Liver (tissue), 8 donors: ENCODE measurements at regions not wholly inside any gene's neighbourhood (a gene's known extent, or its start where the extent isn't known, plus 50 kb on each side); places are given as distances from the start of the nearest gene placed in this dataset.

Experiments used
- DNase-seq: peaks from one replicate; pipeline ENCODE4 v3.0.0-alpha.2; 2017; ENCODE audit warnings: low spot score
- H3K27ac ChIP-seq, 2 donors: one replicate each; pipeline ENCODE4 v1.7.0; 2013; ENCODE audit warnings: inconsistent platforms in 2 of 2, low read length in 2 of 2, control low read depth in 1 of 2, low read depth in 1 of 2, mild to moderate bottlenecking in 1 of 2
- H3K27me3 ChIP-seq, 4 donors: one replicate each; pipeline versions ENCODE4 v1.6.1 to v1.7.0; 2013; ENCODE audit warnings: low read length in 3 of 4, inconsistent platforms in 1 of 4, mild to moderate bottlenecking in 1 of 4, moderate library complexity in 1 of 4; ENCODE audit not compliant: control insufficient read depth in 4 of 4, insufficient read depth in 4 of 4
- H3K36me3 ChIP-seq, 4 donors: one replicate each; pipeline versions ENCODE4 v1.6.1 to v1.7.0; 2013; ENCODE audit warnings: low read length in 3 of 4, mild to moderate bottlenecking in 3 of 4, low read depth in 1 of 4, moderate library complexity in 1 of 4; ENCODE audit not compliant: control insufficient read depth in 4 of 4, insufficient read depth in 3 of 4
- H3K4me1 ChIP-seq, 4 donors: one replicate each; pipeline versions ENCODE4 v1.6.1 to v1.7.0; 2013; ENCODE audit warnings: low read length in 3 of 4, mild to moderate bottlenecking in 3 of 4, moderate library complexity in 1 of 4; ENCODE audit not compliant: control insufficient read depth in 4 of 4, insufficient read depth in 4 of 4
- H3K4me3 ChIP-seq, 3 donors: one replicate each; pipeline versions ENCODE4 v1.6.1 to v1.7.0; 2013; ENCODE audit warnings: low read length in 3 of 3, control low read depth in 1 of 3, low read depth in 1 of 3, mild to moderate bottlenecking in 1 of 3
- H3K9ac ChIP-seq, 2 donors: one replicate each; pipeline ENCODE4 v1.7.0; 2013; ENCODE audit warnings: low read length in 2 of 2, mild to moderate bottlenecking in 2 of 2, moderate library complexity in 2 of 2, control low read depth in 1 of 2, low read depth in 1 of 2
- H3K9me3 ChIP-seq, 4 donors: one replicate each; pipeline versions ENCODE4 v1.6.1 to v1.7.0; 2013; ENCODE audit warnings: low read length in 3 of 4; ENCODE audit not compliant: control insufficient read depth in 4 of 4
- ATF3 ChIP-seq: IDR thresholded peaks from 2 replicates; pipeline ENCODE4 v1.6.1; 2016; ENCODE audit warnings: antibody characterized with exemption
- CTCF ChIP-seq: fragments of 150-350 bp; IDR thresholded peaks from 2 replicates; pipeline ENCODE4 v1.5.1; 2017; ENCODE audit warnings: improper control_type of control experiment, low read depth, low read length; ENCODE audit not compliant: missing input control
- EGR1 ChIP-seq, 2 donors: IDR thresholded peaks; 2 replicates each; pipeline ENCODE4 v1.6.1; 2016 to 2018; ENCODE audit warnings: antibody characterized with exemption in 2 of 2, low read depth in 2 of 2
- FOXA1 ChIP-seq: IDR thresholded peaks from 2 replicates; pipeline ENCODE4 v1.6.1; 2016; ENCODE audit warnings: antibody characterized with exemption
- FOXA2 ChIP-seq: IDR thresholded peaks from 2 replicates; pipeline ENCODE4 v1.6.1; 2016; ENCODE audit warnings: antibody characterized with exemption
- GABPA ChIP-seq, 2 donors: IDR thresholded peaks in 1 of 2; conservative IDR thresholded peaks in 1 of 2; 2 replicates each; pipeline ENCODE4 v1.6.1; 2016; ENCODE audit warnings: antibody characterized with exemption in 2 of 2, mild to moderate bottlenecking in 1 of 2, moderate library complexity in 1 of 2
- HNF4A ChIP-seq, 2 donors: conservative IDR thresholded peaks; 2 replicates each; pipeline ENCODE4 v1.6.1; 2016; ENCODE audit warnings: antibody characterized with exemption in 2 of 2, mild to moderate bottlenecking in 2 of 2
- HNF4G ChIP-seq: IDR thresholded peaks from 2 replicates; pipeline ENCODE4 v1.6.1; 2016; ENCODE audit warnings: antibody characterized with exemption
- JUND ChIP-seq, 2 donors: IDR thresholded peaks; 2 replicates each; pipeline ENCODE4 v1.6.1; 2016; ENCODE audit warnings: antibody characterized with exemption in 2 of 2
- MAX ChIP-seq: IDR thresholded peaks from 2 replicates; pipeline ENCODE4 v1.6.1; 2016; ENCODE audit warnings: antibody characterized with exemption
- NR2F2 ChIP-seq: IDR thresholded peaks from 2 replicates; pipeline ENCODE4 v1.6.1; 2016; ENCODE audit warnings: antibody characterized with exemption
- RAD21 ChIP-seq, 2 donors: IDR thresholded peaks; 2 replicates each; pipeline ENCODE4 v1.6.1; 2016; ENCODE audit warnings: antibody characterized with exemption in 2 of 2, mild to moderate bottlenecking in 2 of 2
- RXRA ChIP-seq, 2 donors: IDR thresholded peaks; 2 replicates each; pipeline ENCODE4 v1.6.1; 2017 to 2018; ENCODE audit warnings: antibody characterized with exemption in 2 of 2, mild to moderate bottlenecking in 1 of 2
- SP1 ChIP-seq: IDR thresholded peaks from 2 replicates; pipeline ENCODE4 v1.6.1; 2018; ENCODE audit warnings: antibody characterized with exemption, mild to moderate bottlenecking
- TAF1 ChIP-seq: conservative IDR thresholded peaks from 2 replicates; pipeline ENCODE4 v1.6.1; 2016; ENCODE audit warnings: antibody characterized with exemption, mild to moderate bottlenecking
- YY1 ChIP-seq: IDR thresholded peaks from 2 replicates; pipeline ENCODE4 v1.6.1; 2016; ENCODE audit warnings: antibody characterized with exemption, mild to moderate bottlenecking
- ZBTB33 ChIP-seq: IDR thresholded peaks from 2 replicates; pipeline ENCODE4 v1.6.1; 2016; ENCODE audit warnings: antibody characterized with exemption
- WGBS: extraction: QIAGEN DNeasy Blood & Tissue Kit; methylation state at CpG from one replicate; pipeline ENCODE4 v1.1.7; 2013; 5-methylcytosine and 5-hydroxymethylcytosine counted together
- donor health status: healthy.
- donor health status: healthy.
- donor health status: healthy.
- donor health status: healthy.
- donor health status: healthy.

GRCh38 chr9:82117026-82117811 lies 128.6 kb downstream of the SPATA31D1 start:
- H3K4me3 ChIP-seq = no peak overlapping the region
- no peaks in the 10 kb centered on the region for H3K9me3 ChIP-seq
- H3K27me3 ChIP-seq = no peaks in the 10 kb centered on the region
- H3K27ac ChIP-seq = no peak overlapping the region
- H3K9ac ChIP-seq = no peak overlapping the region
- no peaks in the 10 kb centered on the region for H3K4me1 ChIP-seq
- 84% methylated on average over 7 of the region's 7 CpGs for WGBS
- TF ChIP-seq JUND (IDR thresholded peaks at IDR 0.05) (no peak), HNF4A (conservative IDR thresholded peaks at IDR 0.05) (no peak), FOXA2 (no peak), NR2F2 (no peak), YY1 (no peak), RAD21 (IDR thresholded peaks at IDR 0.05) (no peak), RXRA (IDR thresholded peaks at IDR 0.05) (no peak), ZBTB33 (no peak), HNF4G (no peak), EGR1 (IDR thresholded peaks at IDR 0.05; ENCODE audit: low read depth in 2 of 2) (no peak), CTCF (no peak), ATF3 (no peak), MAX (no peak), SP1 (no peak), GABPA (IDR thresholded peaks at IDR 0.05 in 1 of 2, conservative IDR thresholded peaks at IDR 0.05 in 1 of 2) (no peak), FOXA1 (no peak), TAF1 (no peak)
- no peaks in the 10 kb centered on the region for H3K36me3 ChIP-seq
- no peak for DNase-seq

GRCh38 chr9:82122731-82123130 lies 134.2 kb downstream of the SPATA31D1 start:
- Histone ChIP-seq H3K36me3 (no peaks in the 10 kb centered on the region), H3K4me3 (no peak overlapping the region), H3K4me1 (no peaks in the 10 kb centered on the region), H3K9me3 (no peaks in the 10 kb centered on the region), H3K9ac (no peak overlapping the region), H3K27ac (no peak overlapping the region), H3K27me3 (no peaks in the 10 kb centered on the region)
- TF ChIP-seq EGR1 (IDR thresholded peaks at IDR 0.05; ENCODE audit: low read depth in 2 of 2) (no peak), FOXA1 (no peak), NR2F2 (no peak)
- no peak for DNase-seq
